ENCODE measurements at regions not wholly inside any gene's neighbourhood (a gene's known extent, or its start where the extent isn't known, plus 50 kb on each side); places are given as distances from the start of the nearest gene placed in this dataset.

DNA sequence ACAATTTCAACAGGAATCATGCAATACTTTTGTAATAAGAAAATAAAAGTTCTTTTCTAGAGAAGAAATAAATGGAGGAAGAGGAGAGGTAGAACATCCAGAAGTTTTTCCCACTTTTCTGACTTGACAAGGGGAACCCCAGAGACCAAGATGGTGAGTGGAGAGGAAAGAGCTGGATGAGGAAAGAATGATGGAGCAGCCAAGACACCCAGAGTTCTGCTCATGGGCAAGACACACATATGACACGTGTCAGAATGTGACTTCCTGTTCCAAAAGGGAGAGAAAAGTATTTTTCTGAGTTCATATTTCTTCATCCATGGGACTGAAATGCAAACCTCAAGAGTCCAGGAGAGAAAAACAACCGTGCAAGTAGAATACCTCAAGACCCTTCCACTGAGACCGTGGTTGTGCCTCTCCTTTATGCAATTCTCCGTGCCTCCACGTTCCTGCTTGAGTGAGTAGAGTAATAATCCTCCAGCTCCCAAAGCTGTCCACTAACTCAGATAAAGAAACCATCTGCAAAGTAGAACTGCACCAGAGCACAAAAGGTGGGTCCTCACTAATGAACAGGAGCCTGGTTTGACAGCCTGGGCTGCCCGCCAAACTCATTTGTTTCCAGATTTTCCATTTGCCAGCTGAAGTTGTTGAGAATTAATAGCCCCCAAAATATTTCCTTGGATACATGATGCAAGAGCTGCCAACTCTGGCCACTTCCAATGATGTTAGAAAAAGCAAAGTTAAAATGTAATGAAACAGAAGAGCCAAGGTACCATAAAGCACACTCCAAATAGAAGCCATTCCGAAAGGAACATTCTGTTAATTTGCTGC, 272.6 kb upstream of the IGF1R start:
- no peak overlapping the region for H3K4me3 ChIP-seq
- H3K36me3 ChIP-seq (replicated peaks) = no peaks in the 10 kb centered on the region
- H3K4me1 ChIP-seq = no peaks in the 10 kb centered on the region
- no peaks in the 10 kb centered on the region for H3K9me3 ChIP-seq
- H3K27me3 ChIP-seq (ENCODE audit: low read depth) = no peaks in the 10 kb centered on the region
- DNase-seq (ENCODE audit: low spot score in 2 of 2) = no peak
- in situ Hi-C loops (cut with MboI; ENCODE audit: low sequenced_read_pairs) = no loop called here

DNA sequence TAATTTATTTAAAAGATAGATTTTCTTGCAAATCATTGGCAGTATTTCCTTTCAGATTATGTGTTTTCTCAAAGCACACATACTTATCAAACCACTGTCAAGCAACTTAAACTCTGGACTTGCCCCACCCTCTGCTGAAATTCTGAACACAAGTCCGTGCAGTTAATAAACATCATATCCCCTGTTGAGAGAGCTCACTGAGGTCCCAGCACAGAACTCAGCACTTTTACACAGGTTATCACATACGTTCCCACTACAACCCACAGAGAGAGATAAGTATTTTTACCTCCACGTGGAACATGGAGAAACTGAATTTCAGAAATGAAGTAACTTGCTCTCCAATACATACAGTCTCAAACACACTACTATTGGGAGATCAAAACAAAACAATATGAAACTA, 267.6 kb upstream of the IGF1R start:
- Histone ChIP-seq H3K4me1 (no peaks in the 10 kb centered on the region), H3K9me3 (no peaks in the 10 kb centered on the region), H3K27me3 (ENCODE audit: low read depth) (peaks cover 2% of the 10 kb centered on the region; the same call in 1 of the 2 replicates), H3K4me3 (no peak overlapping the region), H3K36me3 (replicated peaks) (no peaks in the 10 kb centered on the region)
- in situ Hi-C loops (cut with MboI; ENCODE audit: low sequenced_read_pairs) = no loop called here
- no peak for DNase-seq (ENCODE audit: low spot score in 2 of 2)

DNA sequence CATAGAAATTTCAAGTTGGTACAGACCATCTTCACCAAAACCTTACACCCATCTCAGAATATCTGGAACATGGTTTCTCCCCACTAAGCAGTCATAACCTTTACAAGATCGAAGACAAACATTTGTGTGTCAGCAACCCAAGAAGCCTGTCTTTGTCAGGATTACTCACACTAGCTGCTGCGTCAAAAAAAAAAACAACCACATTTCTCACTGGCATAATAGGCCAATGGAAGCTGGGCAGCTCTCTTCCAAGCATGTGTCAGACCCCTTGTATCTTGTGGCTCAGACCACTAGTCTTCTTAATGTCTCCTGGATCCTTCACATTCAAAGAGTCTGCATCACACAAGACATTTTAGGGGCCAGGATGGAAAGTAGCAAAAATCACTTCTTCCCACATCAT, 266.9 kb upstream of the IGF1R start:
- in situ Hi-C loops (cut with MboI; ENCODE audit: low sequenced_read_pairs) = no loop called here
- H3K27me3 ChIP-seq (ENCODE audit: low read depth) = peaks cover 4% of the 10 kb centered on the region; the same call in 1 of the 2 replicates
- H3K9me3 ChIP-seq = no peaks in the 10 kb centered on the region
- H3K4me3 ChIP-seq = no peak overlapping the region
- no peaks in the 10 kb centered on the region for H3K36me3 ChIP-seq (replicated peaks)
- H3K4me1 ChIP-seq = no peaks in the 10 kb centered on the region
- no peak for DNase-seq (ENCODE audit: low spot score in 2 of 2)

DNA sequence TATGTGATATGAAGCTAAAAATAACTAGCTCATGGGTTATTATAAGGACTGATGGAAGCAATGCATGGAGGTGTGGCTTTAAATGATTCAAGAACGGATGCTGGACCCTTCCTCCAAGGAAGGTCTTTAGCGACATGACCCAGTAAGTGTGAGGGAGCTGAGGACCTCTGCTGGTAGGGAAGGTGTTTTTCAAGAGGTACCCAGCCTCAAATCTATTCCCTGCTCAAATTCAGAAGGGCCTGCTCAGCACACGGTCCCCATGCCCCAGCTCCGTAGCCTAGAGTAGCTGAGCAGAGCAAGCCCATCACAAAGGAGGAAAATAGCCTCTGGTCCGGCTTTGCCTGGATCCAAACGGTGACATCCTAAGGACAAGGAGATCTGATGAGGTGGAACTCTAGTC, 266.2 kb upstream of the IGF1R start:
- in situ Hi-C loops (cut with MboI; ENCODE audit: low sequenced_read_pairs) = no loop called here
- no peak for DNase-seq (ENCODE audit: low spot score in 2 of 2)
- Histone ChIP-seq H3K9me3 (no peaks in the 10 kb centered on the region), H3K27me3 (ENCODE audit: low read depth) (peaks cover 4% of the 10 kb centered on the region; the same call in 1 of the 2 replicates), H3K36me3 (replicated peaks) (no peaks in the 10 kb centered on the region), H3K4me1 (no peaks in the 10 kb centered on the region), H3K4me3 (no peak overlapping the region)

DNA sequence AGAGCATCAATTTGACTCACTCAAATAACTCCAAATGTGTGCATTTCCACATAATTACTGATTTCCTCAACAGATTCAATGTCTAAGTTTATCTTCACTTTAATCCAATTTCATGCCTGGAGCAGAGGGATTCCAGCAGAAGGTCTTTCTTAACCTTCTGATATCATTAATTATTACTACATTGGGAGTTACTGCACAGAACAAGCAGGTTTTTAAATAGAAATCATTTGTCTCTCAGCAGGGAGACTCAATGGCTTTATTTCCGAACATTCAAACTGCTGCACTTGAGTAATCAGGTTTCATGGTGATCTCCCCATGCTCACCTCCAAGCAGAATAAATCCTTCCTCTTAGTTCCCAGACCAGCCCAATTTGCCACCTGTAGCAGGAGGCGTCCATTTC, 264.8 kb upstream of the IGF1R start:
- no peaks in the 10 kb centered on the region for H3K36me3 ChIP-seq (replicated peaks)
- H3K27me3 ChIP-seq (ENCODE audit: low read depth) = peaks cover 4% of the 10 kb centered on the region; the same call in 1 of the 2 replicates
- in situ Hi-C loops (cut with MboI; ENCODE audit: low sequenced_read_pairs) = no loop called here
- DNase-seq (ENCODE audit: low spot score in 2 of 2) = no peak
- H3K4me1 ChIP-seq = no peaks in the 10 kb centered on the region
- H3K9me3 ChIP-seq = no peaks in the 10 kb centered on the region
- no peak overlapping the region for H3K4me3 ChIP-seq

DNA sequence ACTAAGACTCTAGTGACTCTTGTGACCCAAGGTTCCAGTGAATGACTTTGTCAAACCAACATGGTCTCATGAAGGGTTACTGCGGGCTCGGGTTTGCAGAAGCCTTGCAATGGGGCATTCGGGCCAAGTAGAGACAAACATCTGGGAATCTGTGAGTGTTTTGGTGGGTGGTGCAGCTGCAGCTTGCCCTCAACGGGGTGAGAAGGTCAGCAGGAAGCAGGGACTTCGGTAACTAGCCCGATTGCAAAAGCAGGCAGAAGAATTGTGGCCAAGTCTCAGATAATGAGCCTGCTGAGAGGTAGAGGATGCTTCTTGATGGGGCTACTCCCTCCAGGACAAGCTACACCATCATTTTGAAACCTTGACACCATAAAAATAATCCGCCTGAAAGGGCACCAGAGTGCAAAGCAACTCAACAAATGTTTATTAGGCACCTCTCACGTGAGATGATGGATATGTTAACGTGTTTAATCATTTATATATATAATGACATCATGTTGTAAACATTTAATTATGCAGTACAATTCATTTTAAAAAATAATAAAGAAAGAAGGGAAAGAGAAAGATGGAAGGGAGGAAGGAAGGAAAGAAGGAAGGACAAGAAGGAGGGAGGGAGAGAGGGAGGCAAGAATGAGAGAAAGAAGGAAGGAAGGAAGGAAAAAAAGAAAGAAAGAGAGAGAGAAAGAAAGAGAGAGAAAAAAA, 263.9 kb upstream of the IGF1R start:
- Histone ChIP-seq H3K4me1 (no peaks in the 10 kb centered on the region), H3K27me3 (ENCODE audit: low read depth) (peaks cover 4% of the 10 kb centered on the region; the same call in 1 of the 2 replicates), H3K9me3 (no peaks in the 10 kb centered on the region), H3K36me3 (replicated peaks) (no peaks in the 10 kb centered on the region), H3K4me3 (no peak overlapping the region)
- in situ Hi-C loops (cut with MboI; ENCODE audit: low sequenced_read_pairs) = no loop called here
- no peak for DNase-seq (ENCODE audit: low spot score in 2 of 2)

DNA sequence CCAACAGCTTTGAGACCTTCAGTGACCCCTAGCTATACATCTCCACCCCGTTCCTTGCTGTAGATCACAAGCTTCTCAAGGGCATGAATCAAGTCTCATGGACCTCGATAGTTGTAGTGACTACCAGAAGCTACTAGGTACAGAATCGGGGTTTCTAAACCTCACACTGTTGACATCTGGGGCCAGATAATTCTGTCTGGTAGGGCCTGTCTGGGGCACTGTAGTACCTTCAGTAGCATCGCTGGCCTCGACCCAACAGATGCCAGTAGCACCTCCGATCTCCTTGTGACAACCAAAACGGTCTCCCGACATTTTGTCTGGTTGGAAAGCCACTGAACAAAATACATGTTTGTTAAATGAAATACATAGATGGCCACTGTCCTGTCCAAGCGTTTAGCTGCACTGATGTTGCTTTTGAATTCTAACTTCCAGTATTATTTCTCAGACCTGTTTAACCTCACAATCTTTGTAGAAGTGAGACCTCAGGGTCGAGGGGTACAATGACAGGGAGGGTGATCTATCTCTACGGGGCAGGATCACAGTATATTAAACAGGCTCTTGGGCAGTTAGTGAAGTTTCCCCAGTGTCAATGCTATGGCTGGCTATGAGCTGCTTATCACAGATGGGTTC, 262.5 kb upstream of the IGF1R start:
- DNase-seq (ENCODE audit: low spot score in 2 of 2) = no peak
- Histone ChIP-seq H3K9me3 (no peaks in the 10 kb centered on the region), H3K36me3 (replicated peaks) (no peaks in the 10 kb centered on the region), H3K4me3 (no peak overlapping the region), H3K27me3 (ENCODE audit: low read depth) (peaks cover 4% of the 10 kb centered on the region; the same call in 1 of the 2 replicates), H3K4me1 (no peaks in the 10 kb centered on the region)
- in situ Hi-C loops (cut with MboI; ENCODE audit: low sequenced_read_pairs) = no loop called here

DNA sequence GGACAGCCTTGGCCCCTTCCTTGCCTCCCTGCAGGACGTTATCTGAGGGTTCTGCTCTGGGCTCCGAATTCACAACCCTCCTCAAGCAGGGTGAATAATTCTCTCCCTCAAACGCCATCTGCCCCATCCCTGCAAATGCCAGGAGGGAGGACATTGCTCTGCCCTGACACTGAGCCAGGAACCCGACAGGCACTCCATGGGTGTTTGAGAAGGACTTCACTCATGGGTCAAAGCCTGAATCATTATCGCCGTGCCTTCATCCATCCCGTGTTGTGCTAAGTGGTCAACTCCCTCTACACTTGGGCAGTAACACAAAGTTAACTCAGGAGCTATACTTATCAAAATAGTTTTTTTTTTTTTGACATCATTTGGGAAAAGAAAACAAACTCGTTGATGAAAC, 261.8 kb upstream of the IGF1R start:
- no peaks in the 10 kb centered on the region for H3K9me3 ChIP-seq
- no peak overlapping the region for H3K4me3 ChIP-seq
- H3K27me3 ChIP-seq (ENCODE audit: low read depth) = peaks cover 4% of the 10 kb centered on the region; the same call in 1 of the 2 replicates
- no peaks in the 10 kb centered on the region for H3K36me3 ChIP-seq (replicated peaks)
- in situ Hi-C loops (cut with MboI; ENCODE audit: low sequenced_read_pairs) = no loop called here
- no peak for DNase-seq (ENCODE audit: low spot score in 2 of 2)
- H3K4me1 ChIP-seq = no peaks in the 10 kb centered on the region

DNA sequence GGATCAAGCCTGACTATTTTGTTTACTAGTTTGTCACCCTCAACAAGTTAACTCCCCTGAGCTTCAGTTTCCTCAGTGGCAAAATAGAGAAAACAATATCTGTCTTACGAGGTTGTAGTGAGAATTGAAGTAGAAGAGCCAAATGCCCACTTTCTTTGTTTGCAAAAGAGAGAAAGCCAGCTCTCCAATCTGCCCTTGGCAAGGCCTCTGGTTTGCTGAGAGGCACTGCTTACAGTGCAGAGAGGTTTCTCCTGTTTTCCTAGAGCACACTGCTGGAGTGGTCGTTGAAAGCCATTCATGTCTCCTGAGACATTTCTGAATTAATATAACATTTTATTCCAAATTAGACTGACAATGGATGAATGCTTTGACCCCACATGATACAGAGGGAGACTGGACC, 260.5 kb upstream of the IGF1R start:
- no peaks in the 10 kb centered on the region for H3K36me3 ChIP-seq (replicated peaks)
- H3K4me3 ChIP-seq = no peak overlapping the region
- H3K9me3 ChIP-seq = no peaks in the 10 kb centered on the region
- in situ Hi-C loops (cut with MboI; ENCODE audit: low sequenced_read_pairs) = no loop called here
- no peaks in the 10 kb centered on the region for H3K4me1 ChIP-seq
- no peak for DNase-seq (ENCODE audit: low spot score in 2 of 2)
- peaks cover 4% of the 10 kb centered on the region; the same call in 1 of the 2 replicates for H3K27me3 ChIP-seq (ENCODE audit: low read depth)

DNA sequence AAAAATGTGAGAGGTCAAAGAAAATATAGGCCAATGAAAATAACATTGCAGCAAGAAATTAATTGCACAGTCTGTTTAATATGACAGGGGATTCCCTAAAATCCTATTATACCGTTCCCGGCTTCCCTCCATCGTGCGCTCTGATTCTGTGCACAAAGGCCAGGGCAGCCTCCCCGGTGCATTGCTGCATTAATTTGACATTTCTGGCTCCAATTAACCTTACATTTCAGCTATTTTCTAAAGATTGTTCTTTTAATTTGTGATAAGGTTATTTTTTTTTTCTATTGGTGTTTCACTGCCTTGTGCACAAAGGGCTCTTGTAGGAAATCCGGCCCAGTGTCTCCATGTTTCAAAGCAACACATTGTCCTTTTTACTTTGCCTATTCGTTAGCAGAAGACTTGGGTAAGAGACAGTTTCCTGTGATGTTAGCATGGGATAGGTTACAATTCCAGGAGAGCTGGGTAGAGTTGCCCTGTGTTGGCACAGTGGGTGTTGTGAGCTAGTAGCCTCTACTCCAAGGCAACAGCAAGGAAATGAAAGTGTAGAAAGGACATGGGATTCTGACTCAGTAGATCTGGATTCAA, 257.3 kb upstream of the IGF1R start:
- Histone ChIP-seq H3K4me1 (no peaks in the 10 kb centered on the region), H3K9me3 (no peaks in the 10 kb centered on the region), H3K27me3 (ENCODE audit: low read depth) (no peaks in the 10 kb centered on the region; the same call in 1 of the 2 replicates), H3K4me3 (no peak overlapping the region), H3K36me3 (replicated peaks) (no peaks in the 10 kb centered on the region)
- DNase-seq (ENCODE audit: low spot score in 2 of 2) = no peak
- in situ Hi-C loops (cut with MboI; ENCODE audit: low sequenced_read_pairs) = no loop called here

DNA sequence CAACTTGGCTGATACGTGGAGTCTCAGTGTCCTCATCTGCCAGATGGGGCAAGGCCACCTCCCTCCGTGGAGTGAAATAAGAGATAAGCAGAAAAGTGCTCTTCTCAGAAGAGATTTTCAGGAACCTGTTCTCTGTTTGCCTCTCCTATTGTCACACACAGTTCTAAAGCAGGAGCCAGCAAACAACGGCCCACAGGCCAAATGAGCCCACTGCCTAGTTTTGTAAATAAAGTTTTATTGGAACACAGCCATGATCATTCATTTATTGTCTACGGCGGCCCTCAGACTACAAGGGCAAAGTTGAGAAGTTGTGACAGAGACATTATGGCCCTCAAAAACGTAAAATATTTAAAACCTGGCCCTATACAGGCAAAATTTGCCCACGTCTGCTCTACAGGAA, 256.8 kb upstream of the IGF1R start:
- in situ Hi-C loops (cut with MboI; ENCODE audit: low sequenced_read_pairs) = no loop called here
- Histone ChIP-seq H3K36me3 (replicated peaks) (no peaks in the 10 kb centered on the region), H3K4me1 (no peaks in the 10 kb centered on the region), H3K27me3 (ENCODE audit: low read depth) (no peaks in the 10 kb centered on the region; the same call in 1 of the 2 replicates), H3K9me3 (no peaks in the 10 kb centered on the region), H3K4me3 (no peak overlapping the region)
- no peak for DNase-seq (ENCODE audit: low spot score in 2 of 2)

DNA sequence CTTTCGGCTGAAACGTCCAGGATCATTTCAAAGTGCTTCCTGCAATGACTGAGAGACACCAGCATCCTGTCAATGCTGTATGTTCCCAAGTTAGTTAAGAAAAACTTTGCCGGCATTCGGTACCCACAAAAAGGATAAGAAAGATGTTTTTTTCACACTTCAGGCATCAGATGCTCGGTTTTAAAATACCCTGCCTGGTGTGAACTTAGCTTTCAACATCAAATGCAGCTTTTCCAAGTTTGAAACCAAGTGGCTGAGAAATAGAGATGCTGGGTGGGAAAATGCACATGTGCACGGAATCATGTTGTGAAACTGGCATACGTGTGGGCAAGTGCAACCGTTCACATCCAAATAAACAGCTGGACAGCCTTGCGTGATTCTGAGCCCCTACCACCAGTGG, 254.9 kb upstream of the IGF1R start:
- no peak for DNase-seq (ENCODE audit: low spot score in 2 of 2)
- Histone ChIP-seq H3K36me3 (replicated peaks) (no peaks in the 10 kb centered on the region), H3K27me3 (ENCODE audit: low read depth) (no peaks in the 10 kb centered on the region), H3K4me1 (no peaks in the 10 kb centered on the region), H3K9me3 (no peaks in the 10 kb centered on the region), H3K4me3 (no peak overlapping the region)
- in situ Hi-C loops (cut with MboI; ENCODE audit: low sequenced_read_pairs) = no loop called here

DNA sequence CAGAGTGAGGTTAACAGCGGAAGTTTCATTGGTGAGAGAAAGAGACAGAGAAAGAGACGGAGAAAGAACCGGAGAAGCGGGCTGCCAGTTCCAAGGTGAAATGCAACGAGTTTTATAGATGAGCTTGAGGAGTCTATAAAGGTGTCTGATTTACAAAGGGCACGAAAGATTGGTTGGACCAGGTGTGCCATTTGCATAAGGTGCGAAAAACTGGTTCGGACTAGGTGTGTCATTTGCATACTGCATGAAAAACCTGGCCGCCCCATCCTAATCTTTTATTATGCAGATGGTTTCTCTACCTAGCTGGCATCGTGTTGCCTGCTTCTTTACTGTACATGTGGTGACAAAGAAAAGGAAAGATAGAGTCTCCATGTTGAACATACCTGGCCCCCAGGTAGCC, 253.8 kb upstream of the IGF1R start:
- no peak overlapping the region for H3K4me3 ChIP-seq
- H3K9me3 ChIP-seq = no peaks in the 10 kb centered on the region
- no peaks in the 10 kb centered on the region for H3K36me3 ChIP-seq (replicated peaks)
- H3K27me3 ChIP-seq (ENCODE audit: low read depth) = no peaks in the 10 kb centered on the region
- no peak for DNase-seq (ENCODE audit: low spot score in 2 of 2)
- no peaks in the 10 kb centered on the region for H3K4me1 ChIP-seq
- in situ Hi-C loops (cut with MboI; ENCODE audit: low sequenced_read_pairs) = no loop called here

All from HAP-1 (cell line).